ENCODE measurements at regions not wholly inside any gene's neighbourhood (a gene's known extent, or its start where the extent isn't known, plus 50 kb on each side); places are given as distances from the start of the nearest gene placed in this dataset.

- DNase-seq (ENCODE audit: low spot score) = no peak
- no peak overlapping the region for H3K4me3 ChIP-seq (ENCODE audit: low read depth, low read length, poor library complexity, severe bottlenecking)
- CTCF ChIA-PET (ENCODE audit: unreplicated experiment) = no interaction called here
- no peaks in the 10 kb centered on the region for H3K36me3 ChIP-seq (ENCODE audit: insufficient read depth, low read length)
- no peaks in the 10 kb centered on the region for H3K9me2 ChIP-seq (ENCODE audit: insufficient read depth, low read length)
- no peaks in the 10 kb centered on the region for H3K4me1 ChIP-seq (ENCODE audit: insufficient read depth, low read length, poor library complexity, severe bottlenecking)
- BruUV-seq (replicated peaks) = no TSS peak
- no peaks in the 10 kb centered on the region for H3K9me3 ChIP-seq (ENCODE audit: low read length)
- no peaks in the 10 kb centered on the region for H3K79me2 ChIP-seq (ENCODE audit: insufficient read depth, low read depth, low read length)
- no peaks in the 10 kb centered on the region for H4K20me1 ChIP-seq (ENCODE audit: insufficient read depth, low read length)
- intact Hi-C loops (cut with micrococcal nuclease; ENCODE audit: unreplicated experiment) = no loop called here
- TF ChIP-seq CTCF (conservative IDR thresholded peaks at IDR 0.05; ENCODE audit: low read length) = no peak
- TF ChIP-seq EZH2phosphoT487 (IDR thresholded peaks at IDR 0.05; ENCODE audit: borderline replicate concordance, low read depth, low read length) = no peak
- no peak overlapping the region for H3K27ac ChIP-seq (ENCODE audit: low read depth, low read length, poor library complexity, severe bottlenecking)
- no peak overlapping the region for H2AFZ ChIP-seq (ENCODE audit: low read length)
- H3K4me2 ChIP-seq (ENCODE audit: low read length) = no peak overlapping the region
- POLR2A ChIA-PET = no interaction called here
Observed at GRCh38 chr2:55760125-55760524, 66.5 kb upstream of the PNPT1 start.

DNA sequence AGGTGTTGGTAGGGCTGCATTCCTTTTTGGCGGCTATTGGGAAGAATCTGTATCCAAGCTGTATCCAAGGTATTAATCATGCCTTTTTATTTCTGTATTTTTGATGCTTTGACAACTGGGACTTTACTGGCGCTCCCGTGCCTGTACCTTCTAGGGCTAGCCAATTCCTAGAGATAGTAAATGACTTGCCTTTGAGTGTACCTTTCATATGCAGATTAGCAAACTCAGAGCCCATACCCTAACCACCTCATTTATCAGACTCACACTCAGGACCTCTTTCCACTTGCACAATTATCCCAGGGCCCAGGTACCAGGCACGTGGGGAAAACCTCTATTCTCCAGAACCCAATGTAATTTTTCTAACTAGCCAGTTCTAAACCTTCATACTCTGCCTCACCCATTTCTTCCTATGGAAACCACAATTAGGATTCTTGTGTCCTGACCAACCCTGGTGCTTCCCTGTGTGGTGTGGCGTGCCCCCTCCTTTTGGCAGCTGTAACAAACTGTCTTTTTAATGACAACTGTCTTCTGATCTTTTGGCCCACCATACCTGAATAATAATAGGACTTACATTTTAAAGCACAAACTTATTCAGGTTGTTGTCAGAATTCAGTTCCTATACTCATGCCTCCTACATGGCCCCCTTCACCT lies 65.8 kb upstream of the PNPT1 start:
- H3K79me2 ChIP-seq (ENCODE audit: insufficient read depth, low read depth, low read length) = no peaks in the 10 kb centered on the region
- no peak for TF ChIP-seq EZH2phosphoT487 (IDR thresholded peaks at IDR 0.05; ENCODE audit: borderline replicate concordance, low read depth, low read length)
- no peak for TF ChIP-seq CTCF (conservative IDR thresholded peaks at IDR 0.05; ENCODE audit: low read length)
- no peak overlapping the region for H2AFZ ChIP-seq (ENCODE audit: low read length)
- H4K20me1 ChIP-seq (ENCODE audit: insufficient read depth, low read length) = no peaks in the 10 kb centered on the region
- DNase-seq (ENCODE audit: low spot score) = no peak
- H3K27ac ChIP-seq (ENCODE audit: low read depth, low read length, poor library complexity, severe bottlenecking) = no peak overlapping the region
- ChIA-PET POLR2A (no interaction called here), CTCF (ENCODE audit: unreplicated experiment) (no interaction called here)
- no TSS peak for BruUV-seq (replicated peaks)
- intact Hi-C loops (cut with micrococcal nuclease; ENCODE audit: unreplicated experiment) = no loop called here
- H3K4me3 ChIP-seq (ENCODE audit: low read depth, low read length, poor library complexity, severe bottlenecking) = no peak overlapping the region
- no peaks in the 10 kb centered on the region for H3K36me3 ChIP-seq (ENCODE audit: insufficient read depth, low read length)
- H3K4me1 ChIP-seq (ENCODE audit: insufficient read depth, low read length, poor library complexity, severe bottlenecking) = no peaks in the 10 kb centered on the region
- H3K9me3 ChIP-seq (ENCODE audit: low read length) = no peaks in the 10 kb centered on the region
- H3K9me2 ChIP-seq (ENCODE audit: insufficient read depth, low read length) = no peaks in the 10 kb centered on the region
- H3K4me2 ChIP-seq (ENCODE audit: low read length) = no peak overlapping the region

- Histone ChIP-seq H3K27ac (ENCODE audit: low read depth, low read length, poor library complexity, severe bottlenecking) (no peak overlapping the region), H3K4me1 (ENCODE audit: insufficient read depth, low read length, poor library complexity, severe bottlenecking) (no peaks in the 10 kb centered on the region), H3K4me2 (ENCODE audit: low read length) (no peak overlapping the region), H3K79me2 (ENCODE audit: insufficient read depth, low read depth, low read length) (no peaks in the 10 kb centered on the region), H3K9me3 (ENCODE audit: low read length) (no peaks in the 10 kb centered on the region), H3K4me3 (ENCODE audit: low read depth, low read length, poor library complexity, severe bottlenecking) (no peak overlapping the region), H4K20me1 (ENCODE audit: insufficient read depth, low read length) (no peaks in the 10 kb centered on the region), H3K36me3 (ENCODE audit: insufficient read depth, low read length) (no peaks in the 10 kb centered on the region), H3K9me2 (ENCODE audit: insufficient read depth, low read length) (no peaks in the 10 kb centered on the region), H2AFZ (ENCODE audit: low read length) (no peak overlapping the region)
- no peak for TF ChIP-seq EZH2phosphoT487 (IDR thresholded peaks at IDR 0.05; ENCODE audit: borderline replicate concordance, low read depth, low read length)
- no peak for TF ChIP-seq CTCF (conservative IDR thresholded peaks at IDR 0.05; ENCODE audit: low read length)
- DNase-seq (ENCODE audit: low spot score) = no peak
- ChIA-PET CTCF (ENCODE audit: unreplicated experiment) (no interaction called here), POLR2A (no interaction called here)
- intact Hi-C loops (cut with micrococcal nuclease; ENCODE audit: unreplicated experiment) = no loop called here
- no TSS peak for BruUV-seq (replicated peaks)
Observed at GRCh38 chr2:55751966-55752365, 58.3 kb upstream of the PNPT1 start.
